Body of pancreas (tissue), 4 donors: ENCODE measurements at regions not wholly inside any gene's neighbourhood (a gene's known extent, or its start where the extent isn't known, plus 50 kb on each side); places are given as distances from the start of the nearest gene placed in this dataset.

ENCODE experiments used
- POLR2A ChIP-seq, 3 donors: fragments of 450-650 bp; IDR thresholded peaks; one replicate each; pipeline ENCODE4 v1.6.1; 2016; ENCODE audit warnings: antibody characterized with exemption in 3 of 3, mild to moderate bottlenecking in 2 of 3
- TF ChIP-seq, protein P1 (sequence below), 7 experiments: fragments of 450-650 bp in 4 of 7; fragments of 200-600 bp in 3 of 7; sonication (generic) in 3 of 7; IDR thresholded peaks; one replicate each; pipeline ENCODE4 v1.5.1; 2016 to 2019; ENCODE audit warnings: antibody characterized with exemption in 7 of 7

DNA sequence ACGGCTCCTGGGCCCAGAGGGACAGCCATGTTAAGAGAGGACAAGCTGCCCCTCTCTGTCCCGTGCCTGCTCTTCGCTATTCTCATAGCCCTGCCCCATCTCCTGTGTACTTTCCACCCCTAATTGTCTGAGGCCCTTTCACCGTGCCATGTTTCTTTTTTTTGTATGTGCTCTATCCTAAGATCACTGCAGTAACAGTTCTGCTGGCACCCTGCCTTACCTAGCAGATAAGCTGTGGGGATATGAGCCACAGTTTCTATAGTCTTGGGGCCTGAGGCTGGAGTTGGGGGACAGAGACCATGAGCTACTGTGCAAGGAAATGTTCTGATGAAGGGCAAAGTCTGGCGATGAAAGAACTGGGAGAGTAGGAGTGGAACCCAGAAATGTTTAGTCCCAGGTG lies 269.5 kb upstream of the CITED2 start:
- TF ChIP-seq POLR2A (IDR thresholded peaks at IDR 0.05) = no peak
- TF ChIP-seq, protein P1, sequence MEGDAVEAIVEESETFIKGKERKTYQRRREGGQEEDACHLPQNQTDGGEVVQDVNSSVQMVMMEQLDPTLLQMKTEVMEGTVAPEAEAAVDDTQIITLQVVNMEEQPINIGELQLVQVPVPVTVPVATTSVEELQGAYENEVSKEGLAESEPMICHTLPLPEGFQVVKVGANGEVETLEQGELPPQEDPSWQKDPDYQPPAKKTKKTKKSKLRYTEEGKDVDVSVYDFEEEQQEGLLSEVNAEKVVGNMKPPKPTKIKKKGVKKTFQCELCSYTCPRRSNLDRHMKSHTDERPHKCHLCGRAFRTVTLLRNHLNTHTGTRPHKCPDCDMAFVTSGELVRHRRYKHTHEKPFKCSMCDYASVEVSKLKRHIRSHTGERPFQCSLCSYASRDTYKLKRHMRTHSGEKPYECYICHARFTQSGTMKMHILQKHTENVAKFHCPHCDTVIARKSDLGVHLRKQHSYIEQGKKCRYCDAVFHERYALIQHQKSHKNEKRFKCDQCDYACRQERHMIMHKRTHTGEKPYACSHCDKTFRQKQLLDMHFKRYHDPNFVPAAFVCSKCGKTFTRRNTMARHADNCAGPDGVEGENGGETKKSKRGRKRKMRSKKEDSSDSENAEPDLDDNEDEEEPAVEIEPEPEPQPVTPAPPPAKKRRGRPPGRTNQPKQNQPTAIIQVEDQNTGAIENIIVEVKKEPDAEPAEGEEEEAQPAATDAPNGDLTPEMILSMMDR (IDR thresholded peaks at IDR 0.05) = no peak
